Vagina (tissue), 2 donors: ENCODE measurements at regions not wholly inside any gene's neighbourhood (a gene's known extent, or its start where the extent isn't known, plus 50 kb on each side); places are given as distances from the start of the nearest gene placed in this dataset.

Experiments
- CTCF ChIP-seq, 3 experiments: fragments of 450-650 bp in 2 of 3; fragments of 200-600 bp in 1 of 3; sonication (generic) in 1 of 3; IDR thresholded peaks; one replicate each; pipeline ENCODE4 v1.5.1; 2017 to 2019; ENCODE audit warnings: antibody characterized with exemption in 3 of 3, mild to moderate bottlenecking in 2 of 3, moderate library complexity in 2 of 3
- POLR2A ChIP-seq, 2 donors: fragments of 450-650 bp; IDR thresholded peaks; one replicate each; pipeline ENCODE4 v1.6.1; 2017; ENCODE audit warnings: antibody characterized with exemption in 2 of 2, mild to moderate bottlenecking in 2 of 2, moderate library complexity in 2 of 2

DNA sequence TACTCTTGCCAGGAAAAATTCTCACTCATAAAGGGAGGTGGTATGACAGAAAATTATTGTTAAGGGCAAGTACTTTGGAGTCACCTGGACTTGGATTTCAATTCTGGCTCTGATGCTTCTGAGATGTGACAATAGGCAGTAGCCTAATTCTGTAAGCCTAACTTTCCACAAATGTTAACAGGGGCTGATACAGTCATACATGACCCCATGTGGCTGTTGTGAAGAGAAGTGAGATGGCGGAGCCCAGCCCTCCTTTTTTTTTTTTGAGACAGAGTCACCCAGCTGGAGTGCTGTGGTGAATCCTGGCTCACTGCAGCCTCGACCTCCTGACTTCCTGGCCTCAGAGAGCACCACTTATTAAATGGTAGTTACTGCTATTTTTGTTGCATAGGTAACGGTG, 54.4 kb upstream of the IRF2 start:
- TF ChIP-seq POLR2A (IDR thresholded peaks at IDR 0.05) (no peak), CTCF (IDR thresholded peaks at IDR 0.05) (no peak)
